Testis (tissue), 2 donors: ENCODE measurements at regions not wholly inside any gene's neighbourhood (a gene's known extent, or its start where the extent isn't known, plus 50 kb on each side); places are given as distances from the start of the nearest gene placed in this dataset.

Experiments used
- CTCF ChIP-seq, 3 experiments: fragments of 450-650 bp in 2 of 3; fragments of 200-600 bp in 1 of 3; sonication (generic) in 1 of 3; IDR thresholded peaks; one replicate each; pipeline ENCODE4 v1.5.1; 2016 to 2019; ENCODE audit warnings: antibody characterized with exemption in 3 of 3, mild to moderate bottlenecking in 2 of 3, moderate library complexity in 1 of 3
- POLR2A ChIP-seq: fragments of 450-650 bp; IDR thresholded peaks from one replicate; pipeline ENCODE4 v1.6.1; 2017; ENCODE audit warnings: antibody characterized with exemption, mild to moderate bottlenecking, moderate library complexity

DNA sequence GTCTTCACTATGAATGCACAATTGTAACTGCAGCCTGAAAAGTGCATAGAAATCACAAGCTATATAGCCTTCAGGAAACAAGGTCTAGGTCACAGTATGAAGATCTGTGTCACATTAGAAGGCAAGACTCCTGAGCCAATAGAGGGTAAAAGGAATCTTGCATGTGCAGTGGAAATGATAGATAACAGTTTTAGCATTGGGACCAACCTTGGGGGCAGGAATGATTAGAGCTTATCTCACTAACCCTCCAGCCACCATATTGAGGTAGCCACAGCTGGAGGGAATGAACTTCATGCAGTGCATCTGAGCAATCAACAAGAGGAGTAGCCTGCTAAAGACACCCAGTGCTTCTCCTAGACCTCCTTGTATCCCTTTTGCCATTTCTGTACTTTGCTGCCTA, 390.1 kb downstream of the LTN1 start:
- TF ChIP-seq POLR2A (no peak), CTCF (IDR thresholded peaks at IDR 0.05) (no peak)
